ENCODE measurements at regions not wholly inside any gene's neighbourhood (a gene's known extent, or its start where the extent isn't known, plus 50 kb on each side); places are given as distances from the start of the nearest gene placed in this dataset.

DNA sequence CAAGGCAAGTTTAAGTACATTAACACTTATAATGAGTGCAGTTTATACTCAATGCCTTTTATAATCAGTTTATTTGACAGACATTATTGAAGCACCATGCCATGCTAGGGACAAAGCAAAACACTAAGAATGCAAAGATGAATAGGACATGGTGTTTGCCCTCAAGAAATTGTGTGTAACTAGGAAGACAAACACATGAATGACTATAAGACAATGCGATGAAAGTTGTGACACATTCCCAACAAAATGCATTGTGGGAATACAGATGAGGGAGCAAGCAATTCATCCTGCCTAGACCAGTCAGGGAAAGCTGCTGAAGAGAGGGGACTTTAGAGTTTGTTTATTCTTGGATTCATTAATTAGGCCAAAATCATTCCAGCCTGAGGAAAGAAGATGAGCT, 133.8 kb upstream of the TRPC6 start:
- DNase-seq (ENCODE audit: low read depth, low spot score) (no peak), ATAC-seq (no peak)
- no peaks in the 10 kb centered on the region for H4K20me1 ChIP-seq (ENCODE audit: insufficient read depth)
- ChIA-PET POLR2A (no interaction called here), CTCF (no interaction called here), RAD21 (ENCODE audit: low non-redundant PET in 1 of 2, low total read pairs in 2 of 2, uncharacterized antibody in 2 of 2, unreplicated experiment in 2 of 2) (no interaction called here)
- H3K79me2 ChIP-seq (ENCODE audit: insufficient read depth, low read length): no peaks in the 10 kb centered on the region
- intact Hi-C loops (cut with micrococcal nuclease): no loop called here
- H3K9me3 ChIP-seq (ENCODE audit: control insufficient read depth in 1 of 2, insufficient read depth in 1 of 2, low read depth in 1 of 2, low read length in 2 of 2): no peaks in the 10 kb centered on the region
- H3K36me3 ChIP-seq (ENCODE audit: control insufficient read depth in 1 of 2, insufficient read depth in 2 of 2, low read length in 2 of 2): no peaks in the 10 kb centered on the region
- H3K27ac ChIP-seq (ENCODE audit: low read depth, low read length): no peak overlapping the region
- no peak overlapping the region for H3K9ac ChIP-seq (ENCODE audit: low read length)
- H3K4me3 ChIP-seq (replicated peaks in 1 of 2; ENCODE audit: low read depth in 1 of 2, low read length in 2 of 2): no peak overlapping the region
- H3K4me1 ChIP-seq (ENCODE audit: control insufficient read depth in 1 of 2, insufficient read depth in 2 of 2, low read length in 2 of 2): no peaks in the 10 kb centered on the region
- no peaks in the 10 kb centered on the region for H3K9me2 ChIP-seq (ENCODE audit: insufficient read depth)
- no peak overlapping the region for H2AFZ ChIP-seq (ENCODE audit: low read depth, low read length, poor library complexity, severe bottlenecking)
- BruUV-seq (replicated peaks): no TSS peak
- H3K4me2 ChIP-seq (ENCODE audit: low read length): no peak overlapping the region
- TF ChIP-seq, protein P1, sequence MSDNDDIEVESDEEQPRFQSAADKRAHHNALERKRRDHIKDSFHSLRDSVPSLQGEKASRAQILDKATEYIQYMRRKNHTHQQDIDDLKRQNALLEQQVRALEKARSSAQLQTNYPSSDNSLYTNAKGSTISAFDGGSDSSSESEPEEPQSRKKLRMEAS (IDR thresholded peaks at IDR 0.05): no peak
- TF ChIP-seq, protein P2, sequence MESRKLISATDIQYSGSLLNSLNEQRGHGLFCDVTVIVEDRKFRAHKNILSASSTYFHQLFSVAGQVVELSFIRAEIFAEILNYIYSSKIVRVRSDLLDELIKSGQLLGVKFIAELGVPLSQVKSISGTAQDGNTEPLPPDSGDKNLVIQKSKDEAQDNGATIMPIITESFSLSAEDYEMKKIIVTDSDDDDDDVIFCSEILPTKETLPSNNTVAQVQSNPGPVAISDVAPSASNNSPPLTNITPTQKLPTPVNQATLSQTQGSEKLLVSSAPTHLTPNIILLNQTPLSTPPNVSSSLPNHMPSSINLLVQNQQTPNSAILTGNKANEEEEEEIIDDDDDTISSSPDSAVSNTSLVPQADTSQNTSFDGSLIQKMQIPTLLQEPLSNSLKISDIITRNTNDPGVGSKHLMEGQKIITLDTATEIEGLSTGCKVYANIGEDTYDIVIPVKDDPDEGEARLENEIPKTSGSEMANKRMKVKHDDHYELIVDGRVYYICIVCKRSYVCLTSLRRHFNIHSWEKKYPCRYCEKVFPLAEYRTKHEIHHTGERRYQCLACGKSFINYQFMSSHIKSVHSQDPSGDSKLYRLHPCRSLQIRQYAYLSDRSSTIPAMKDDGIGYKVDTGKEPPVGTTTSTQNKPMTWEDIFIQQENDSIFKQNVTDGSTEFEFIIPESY (IDR thresholded peaks at IDR 0.05; ENCODE audit: extremely low read depth, insufficient replicate concordance, low read length): no peak
- no peak for TF ChIP-seq POLR2AphosphoS5 (IDR thresholded peaks at IDR 0.05; ENCODE audit: low read depth, low read length)
- no peak for TF ChIP-seq SP1 (IDR thresholded peaks at IDR 0.05; ENCODE audit: low read depth)
- no peak for TF ChIP-seq EZH2phosphoT487 (IDR thresholded peaks at IDR 0.05; ENCODE audit: borderline replicate concordance)
- TF ChIP-seq, protein P3, sequence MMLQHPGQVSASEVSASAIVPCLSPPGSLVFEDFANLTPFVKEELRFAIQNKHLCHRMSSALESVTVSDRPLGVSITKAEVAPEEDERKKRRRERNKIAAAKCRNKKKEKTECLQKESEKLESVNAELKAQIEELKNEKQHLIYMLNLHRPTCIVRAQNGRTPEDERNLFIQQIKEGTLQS (IDR thresholded peaks at IDR 0.05): no peak
- TF ChIP-seq, protein P4, sequence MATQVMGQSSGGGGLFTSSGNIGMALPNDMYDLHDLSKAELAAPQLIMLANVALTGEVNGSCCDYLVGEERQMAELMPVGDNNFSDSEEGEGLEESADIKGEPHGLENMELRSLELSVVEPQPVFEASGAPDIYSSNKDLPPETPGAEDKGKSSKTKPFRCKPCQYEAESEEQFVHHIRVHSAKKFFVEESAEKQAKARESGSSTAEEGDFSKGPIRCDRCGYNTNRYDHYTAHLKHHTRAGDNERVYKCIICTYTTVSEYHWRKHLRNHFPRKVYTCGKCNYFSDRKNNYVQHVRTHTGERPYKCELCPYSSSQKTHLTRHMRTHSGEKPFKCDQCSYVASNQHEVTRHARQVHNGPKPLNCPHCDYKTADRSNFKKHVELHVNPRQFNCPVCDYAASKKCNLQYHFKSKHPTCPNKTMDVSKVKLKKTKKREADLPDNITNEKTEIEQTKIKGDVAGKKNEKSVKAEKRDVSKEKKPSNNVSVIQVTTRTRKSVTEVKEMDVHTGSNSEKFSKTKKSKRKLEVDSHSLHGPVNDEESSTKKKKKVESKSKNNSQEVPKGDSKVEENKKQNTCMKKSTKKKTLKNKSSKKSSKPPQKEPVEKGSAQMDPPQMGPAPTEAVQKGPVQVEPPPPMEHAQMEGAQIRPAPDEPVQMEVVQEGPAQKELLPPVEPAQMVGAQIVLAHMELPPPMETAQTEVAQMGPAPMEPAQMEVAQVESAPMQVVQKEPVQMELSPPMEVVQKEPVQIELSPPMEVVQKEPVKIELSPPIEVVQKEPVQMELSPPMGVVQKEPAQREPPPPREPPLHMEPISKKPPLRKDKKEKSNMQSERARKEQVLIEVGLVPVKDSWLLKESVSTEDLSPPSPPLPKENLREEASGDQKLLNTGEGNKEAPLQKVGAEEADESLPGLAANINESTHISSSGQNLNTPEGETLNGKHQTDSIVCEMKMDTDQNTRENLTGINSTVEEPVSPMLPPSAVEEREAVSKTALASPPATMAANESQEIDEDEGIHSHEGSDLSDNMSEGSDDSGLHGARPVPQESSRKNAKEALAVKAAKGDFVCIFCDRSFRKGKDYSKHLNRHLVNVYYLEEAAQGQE (IDR thresholded peaks at IDR 0.05; ENCODE audit: low read depth): no peak
- TF ChIP-seq POLR2A (IDR thresholded peaks at IDR 0.05; ENCODE audit: borderline replicate concordance, extremely low read depth, insufficient read depth, insufficient read length): no peak
- TF ChIP-seq ELF1 (IDR thresholded peaks at IDR 0.05; ENCODE audit: borderline replicate concordance, low read depth): no peak
- H3K27me3 ChIP-seq (ENCODE audit: insufficient read depth, low read length): no peaks in the 10 kb centered on the region
